ENCODE measurements at regions not wholly inside any gene's neighbourhood (a gene's known extent, or its start where the extent isn't known, plus 50 kb on each side); places are given as distances from the start of the nearest gene placed in this dataset.

GRCh38 chr10:31612082-31612481 lies 293.1 kb downstream of the ZEB1 start:
- no peak for DNase-seq

DNA sequence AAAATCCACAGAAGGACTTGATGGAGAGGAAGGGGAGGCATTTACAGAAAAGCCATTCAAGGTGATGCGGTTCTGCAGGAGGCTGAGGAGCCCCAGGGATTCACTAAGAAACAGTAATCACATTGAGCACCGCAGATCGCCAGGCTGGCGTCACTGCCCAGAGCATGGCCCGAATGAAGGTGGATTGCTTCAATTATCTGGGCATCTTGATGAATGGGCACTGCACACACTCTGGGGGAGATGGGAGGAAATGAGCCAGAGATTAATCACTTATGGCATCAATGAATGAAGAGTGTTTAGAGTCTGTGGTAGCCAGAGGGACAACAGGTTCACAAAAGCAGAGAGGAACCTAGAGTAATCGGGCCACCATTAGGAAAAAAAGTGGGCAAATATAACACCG lies 292.1 kb downstream of the ZEB1 start:
- no peak for DNase-seq

- no peak for DNase-seq
These were observed 288.5 kb downstream of the ZEB1 start for GRCh38 chr10:31607481-31607880.

DNA sequence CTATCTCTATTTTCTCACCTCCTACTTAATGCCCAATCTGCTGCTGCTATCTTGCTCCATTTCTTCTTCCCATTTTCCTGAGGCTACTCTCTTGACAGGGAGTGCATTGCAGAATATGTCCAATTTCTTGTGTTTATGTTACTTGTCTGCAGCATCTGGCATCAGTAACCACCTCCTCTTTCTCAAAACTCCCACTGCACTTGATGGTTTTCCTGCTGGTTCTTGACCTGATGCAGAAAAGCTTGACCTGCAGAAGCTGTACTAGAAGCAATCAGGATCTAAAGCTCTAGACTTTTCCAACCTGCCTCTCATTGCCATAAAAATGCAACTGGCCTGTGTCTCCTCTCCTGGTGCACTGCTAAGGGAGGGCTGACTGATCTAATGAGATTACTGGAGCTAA lies 287.8 kb downstream of the ZEB1 start:
- no peak for DNase-seq

DNA sequence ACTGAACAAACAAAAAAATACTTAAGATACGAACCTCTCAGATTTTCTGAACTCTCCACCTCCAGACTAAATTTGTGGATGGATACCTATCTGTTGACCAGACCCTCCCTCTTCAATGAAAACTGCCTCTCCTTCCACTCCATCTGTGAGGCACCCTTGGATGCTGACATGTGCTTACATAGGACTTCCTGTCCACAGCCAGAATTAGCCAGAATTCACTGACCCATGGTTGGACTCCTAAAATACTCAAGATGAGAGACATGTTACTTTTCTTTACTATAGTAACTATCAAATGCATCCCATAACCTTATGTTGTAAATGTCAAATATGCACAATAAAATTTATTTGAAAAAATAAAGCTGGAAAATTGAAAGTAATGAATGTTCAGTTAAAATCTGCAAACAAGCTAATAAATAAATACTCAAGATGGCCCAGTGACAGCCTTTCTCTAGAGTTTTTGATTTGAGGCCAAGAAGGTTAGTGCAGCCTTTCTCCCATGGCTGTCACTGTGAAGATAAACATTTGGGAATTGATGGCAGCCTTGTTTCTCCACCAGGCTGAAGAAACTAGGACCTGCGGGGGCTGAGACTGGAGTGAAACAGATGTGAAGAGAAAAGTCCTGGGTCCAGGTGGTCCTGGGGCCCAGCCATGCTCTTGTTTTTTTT lies 287.0 kb downstream of the ZEB1 start:
- no peak for DNase-seq

DNA sequence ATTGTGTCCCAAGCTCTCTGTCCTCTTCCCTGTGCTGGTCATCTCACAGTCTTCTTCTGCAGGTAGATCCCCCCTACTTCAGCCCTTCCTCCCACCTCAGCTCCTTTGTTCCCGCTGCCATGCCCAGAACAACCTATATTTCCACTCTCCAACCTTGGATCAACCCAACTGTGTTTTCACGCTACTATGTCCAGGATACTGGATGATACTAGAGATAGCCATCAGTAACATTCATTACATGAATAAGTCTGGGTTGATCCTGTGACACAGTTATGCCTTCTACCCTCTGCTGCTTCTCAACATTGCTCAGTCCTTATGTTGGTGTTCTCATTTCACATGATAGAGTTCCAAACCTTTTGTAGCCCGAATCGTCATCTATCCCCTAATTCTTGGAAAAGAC lies 286.4 kb downstream of the ZEB1 start:
- no peak for DNase-seq

DNA sequence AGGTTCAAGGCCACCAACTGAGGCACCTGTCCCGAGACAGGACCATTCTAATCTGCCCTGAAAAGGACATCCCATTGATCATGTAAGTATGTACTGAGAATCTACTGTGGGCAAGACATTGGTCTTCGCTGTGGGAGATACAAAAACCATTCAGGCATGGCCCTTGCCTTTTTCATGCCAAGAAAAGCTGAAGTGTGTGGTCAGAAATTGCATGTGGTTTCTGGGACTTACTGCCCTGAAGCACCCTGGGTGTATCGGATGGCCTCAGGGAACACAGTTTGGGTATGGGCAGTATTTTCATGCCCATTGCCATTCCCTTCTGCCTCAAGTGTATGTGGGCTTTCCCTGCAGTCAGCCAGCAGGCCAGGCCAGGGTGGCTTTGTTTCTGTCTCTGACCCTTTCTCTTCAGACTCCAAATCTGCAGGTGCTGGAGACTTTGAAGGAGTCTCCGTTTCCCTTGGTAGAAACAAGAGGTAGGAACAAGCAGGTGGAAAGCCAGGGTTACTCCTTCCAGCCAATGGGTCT lies 285.7 kb downstream of the ZEB1 start:
- DNase-seq = no peak

DNA sequence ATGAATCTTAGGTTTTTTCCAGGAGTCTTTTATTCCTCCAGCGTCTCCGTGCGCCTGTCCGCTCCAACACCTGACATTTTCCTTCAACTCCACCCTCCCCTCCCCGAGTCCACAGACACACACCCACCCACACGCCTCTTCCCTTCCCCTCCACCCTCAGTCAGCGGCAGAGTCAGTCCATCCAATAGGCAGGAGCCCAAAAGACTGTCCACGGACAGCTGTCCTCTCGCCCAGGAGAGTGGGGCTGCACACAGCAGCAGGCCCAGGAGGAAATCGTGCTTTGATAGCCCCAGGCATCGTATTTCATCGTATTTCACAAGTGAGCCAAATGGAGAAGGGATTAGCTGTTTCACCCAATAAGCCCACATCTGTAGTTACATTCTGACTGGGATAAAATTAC lies 285.1 kb downstream of the ZEB1 start:
- DNase-seq = peak in 1 of 58 donors; percentile 28

GRCh38 chr10:31603235-31604087 lies 284.4 kb downstream of the ZEB1 start:
- DNase-seq = peak in 55 of 58 donors; percentile 15 to 91 (median 68)

- DNase-seq = peak in 52 of 58 donors; percentile 27 to 81 (median 59)
These were observed 283.7 kb downstream of the ZEB1 start for GRCh38 chr10:31602541-31603234.

DNA sequence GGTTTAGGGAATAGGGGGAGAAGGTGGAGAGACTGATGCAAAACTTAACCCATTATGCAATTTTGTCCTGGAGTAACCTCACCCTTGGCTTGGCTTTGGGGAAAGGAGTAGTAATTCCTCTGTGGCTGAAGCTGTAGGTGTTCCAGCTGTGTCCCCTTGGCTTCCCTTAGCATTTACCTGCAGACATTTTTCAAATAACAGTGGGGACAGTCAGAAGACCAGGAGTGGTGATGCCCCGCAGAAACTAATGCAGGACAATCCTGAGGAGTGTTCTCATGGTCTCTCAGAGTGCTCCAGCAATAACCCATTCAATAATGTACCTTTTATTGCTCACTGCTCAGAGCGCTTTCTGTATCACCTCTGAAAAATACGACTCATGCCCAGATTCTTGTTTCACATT lies 282.1 kb downstream of the ZEB1 start:
- DNase-seq = no peak

- DNase-seq = peak in 17 of 58 donors; percentile 8 to 50 (median 22)
These were observed 280.8 kb downstream of the ZEB1 start for GRCh38 chr10:31599626-31600504.

DNA sequence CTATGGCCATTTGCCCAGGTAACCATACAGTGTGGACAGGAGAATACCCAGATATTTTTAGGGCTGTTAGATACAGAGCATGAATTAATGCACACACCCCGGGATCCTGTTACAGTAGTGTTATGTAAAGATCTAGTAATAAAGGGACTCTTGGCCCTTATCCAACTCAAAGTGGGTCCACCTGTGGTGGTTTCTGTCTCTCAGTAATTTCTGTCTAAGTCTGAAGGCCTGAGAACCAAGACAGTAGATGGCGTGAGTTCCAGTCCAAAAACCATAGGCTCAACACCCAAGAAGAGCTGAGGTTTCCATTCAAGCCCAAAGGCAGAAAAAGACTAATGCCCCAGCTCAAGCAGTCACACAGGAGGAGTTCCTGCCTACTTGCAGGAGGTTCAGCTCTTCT lies 277.7 kb downstream of the ZEB1 start:
- DNase-seq = no peak

DNA sequence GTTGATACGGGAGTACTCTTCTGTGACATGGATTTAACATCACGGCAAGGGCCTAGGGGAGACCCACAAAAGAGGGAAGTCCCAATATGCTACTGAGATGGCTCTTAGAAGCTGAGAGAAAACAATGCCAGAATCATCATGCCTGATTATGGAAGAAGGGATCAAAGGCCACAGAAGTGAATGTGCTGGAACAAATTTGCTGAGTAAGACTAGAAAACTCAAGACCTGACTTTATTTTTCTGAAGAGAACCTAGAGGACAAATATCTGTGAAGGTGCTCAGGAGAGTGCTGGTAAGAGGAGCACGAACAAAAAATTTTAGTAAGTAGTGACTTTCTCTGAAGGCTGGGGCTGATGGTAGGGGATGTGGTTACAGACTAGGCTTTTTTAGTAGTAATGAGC lies 277.0 kb downstream of the ZEB1 start:
- DNase-seq = no peak

DNA sequence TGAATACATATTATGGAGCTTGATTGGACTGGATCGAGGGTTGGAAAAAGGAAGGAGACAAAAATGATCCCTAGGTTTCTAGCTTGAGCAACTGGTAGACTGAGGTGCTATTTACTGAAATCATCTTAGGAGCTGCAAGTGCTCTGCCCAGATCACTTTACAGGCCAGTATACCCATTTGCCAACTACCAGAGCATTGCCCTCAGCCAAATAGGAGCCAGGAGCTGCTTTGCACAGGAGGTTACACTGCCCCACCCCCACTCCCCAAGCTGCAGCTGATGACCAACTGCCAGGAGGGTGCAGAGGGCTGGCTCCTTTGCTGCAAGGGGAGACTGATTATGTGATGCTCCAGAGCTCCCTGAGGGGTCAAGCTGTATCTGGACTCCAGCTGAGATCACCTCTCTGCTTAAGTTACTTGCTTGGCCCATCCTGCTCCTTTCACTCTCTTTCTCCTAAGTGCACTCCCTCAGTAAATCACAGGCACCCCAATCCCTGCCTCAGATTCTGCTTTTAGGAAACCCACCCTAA lies 275.4 kb downstream of the ZEB1 start:
- DNase-seq = no peak

- DNase-seq = no peak
These were observed 274.1 kb downstream of the ZEB1 start for GRCh38 chr10:31593124-31593523.

GRCh38 chr10:31591569-31591968 lies 272.6 kb downstream of the ZEB1 start:
- DNase-seq = no peak

DNA sequence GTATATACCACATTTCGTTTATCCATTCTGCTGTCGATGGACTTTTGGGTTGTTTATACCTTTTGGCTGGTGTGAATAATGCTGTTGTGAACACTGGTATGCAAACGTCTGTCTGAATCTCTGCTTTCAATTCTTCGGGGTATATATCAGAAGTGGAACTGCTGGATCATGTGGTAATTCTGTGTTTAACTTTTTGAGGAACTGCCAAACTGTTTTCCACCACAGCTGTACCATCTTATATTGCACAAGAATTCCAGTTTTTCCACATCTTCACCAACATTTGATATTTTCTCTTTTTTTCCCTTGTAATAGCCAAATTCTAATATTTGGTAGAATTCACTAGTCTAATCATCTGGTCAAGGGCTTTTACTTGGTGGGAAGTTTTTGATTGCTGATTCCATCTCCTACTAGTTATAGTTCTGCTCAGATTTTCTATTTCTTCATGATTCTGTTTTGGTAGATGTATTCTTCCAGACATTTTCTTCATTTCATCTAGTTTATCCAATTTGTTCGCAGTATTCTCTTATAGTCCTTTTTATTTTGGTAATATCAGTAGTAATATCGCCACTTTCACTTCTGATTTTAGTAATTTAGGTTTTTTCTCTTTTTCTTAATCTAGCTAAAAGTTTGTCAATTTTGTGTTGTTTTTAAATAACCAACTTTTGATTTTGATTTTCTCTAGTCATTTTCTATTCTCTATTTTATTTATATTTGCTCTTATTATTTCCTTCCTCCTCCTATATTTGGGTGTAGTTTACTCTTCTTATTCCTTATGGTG lies 271.2 kb downstream of the ZEB1 start:
- peak in 1 of 58 donors; percentile 29 for DNase-seq

- DNase-seq = no peak
These were observed 268.7 kb downstream of the ZEB1 start for GRCh38 chr10:31587691-31588090.

Measured in anterior cingulate cortex (tissue), 58 donors.